ENCODE measurements at regions not wholly inside any gene's neighbourhood (a gene's known extent, or its start where the extent isn't known, plus 50 kb on each side); places are given as distances from the start of the nearest gene placed in this dataset.

- Histone ChIP-seq H3K36me3 (ENCODE audit: insufficient read depth, low read length) (no peaks in the 10 kb centered on the region), H3K4me1 (ENCODE audit: insufficient read depth, low read length) (no peaks in the 10 kb centered on the region), H3K27ac (ENCODE audit: low read depth, low read length) (no peak overlapping the region), H3K4me3 (ENCODE audit: insufficient read depth, low read length) (no peak overlapping the region), H3K27me3 (ENCODE audit: insufficient read depth, low read length) (no peaks in the 10 kb centered on the region), H3K9me3 (ENCODE audit: low read depth, low read length) (no peaks in the 10 kb centered on the region), H3K79me2 (ENCODE audit: insufficient read depth, low read length) (no peaks in the 10 kb centered on the region), H4K20me1 (ENCODE audit: insufficient read depth, low read length) (no peaks in the 10 kb centered on the region), H2AFZ (ENCODE audit: low read length) (no peak overlapping the region), H3K4me2 (ENCODE audit: insufficient read depth, low read length) (no peak overlapping the region)
- TF ChIP-seq CTCF (IDR thresholded peaks at IDR 0.05; ENCODE audit: extremely low read depth, low read depth, low read length), result no peak
- no peak for DNase-seq (ENCODE audit: insufficient read length, low spot score, missing footprints)
Observed at GRCh38 chr1:195766709-195767108, 841.5 kb downstream of the KCNT2 start.

DNA sequence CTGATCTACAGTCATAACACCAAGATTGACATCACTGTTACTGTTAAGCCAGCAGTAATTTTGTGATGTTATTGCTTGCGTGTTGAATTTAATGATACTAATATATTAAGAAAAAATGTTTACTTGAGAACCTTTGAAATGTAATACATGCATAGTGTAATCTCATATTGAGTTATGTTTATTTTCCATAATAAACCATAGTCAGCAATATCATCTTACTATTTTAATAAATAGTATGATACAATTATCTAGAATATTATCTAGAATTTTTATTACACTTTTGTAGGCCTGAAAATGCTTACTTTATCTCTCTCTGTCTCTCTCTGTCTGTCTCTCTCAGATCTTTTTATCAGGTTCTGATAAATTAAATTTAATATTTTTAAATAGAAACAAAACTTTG is 843.1 kb downstream of the KCNT2 start:
- no peak overlapping the region for H3K4me3 ChIP-seq (ENCODE audit: insufficient read depth, low read length)
- no peaks in the 10 kb centered on the region for H3K27me3 ChIP-seq (ENCODE audit: insufficient read depth, low read length)
- no peak overlapping the region for H2AFZ ChIP-seq (ENCODE audit: low read length)
- no peaks in the 10 kb centered on the region for H3K4me1 ChIP-seq (ENCODE audit: insufficient read depth, low read length)
- H3K4me2 ChIP-seq (ENCODE audit: insufficient read depth, low read length), result no peak overlapping the region
- DNase-seq (ENCODE audit: insufficient read length, low spot score, missing footprints), result no peak
- peaks cover 2% of the 10 kb centered on the region for H3K9me3 ChIP-seq (ENCODE audit: low read depth, low read length)
- no peaks in the 10 kb centered on the region for H3K36me3 ChIP-seq (ENCODE audit: insufficient read depth, low read length)
- H3K27ac ChIP-seq (ENCODE audit: low read depth, low read length), result no peak overlapping the region
- no peaks in the 10 kb centered on the region for H3K79me2 ChIP-seq (ENCODE audit: insufficient read depth, low read length)
- H4K20me1 ChIP-seq (ENCODE audit: insufficient read depth, low read length), result no peaks in the 10 kb centered on the region
- TF ChIP-seq CTCF (IDR thresholded peaks at IDR 0.05; ENCODE audit: extremely low read depth, low read depth, low read length), result no peak

DNA sequence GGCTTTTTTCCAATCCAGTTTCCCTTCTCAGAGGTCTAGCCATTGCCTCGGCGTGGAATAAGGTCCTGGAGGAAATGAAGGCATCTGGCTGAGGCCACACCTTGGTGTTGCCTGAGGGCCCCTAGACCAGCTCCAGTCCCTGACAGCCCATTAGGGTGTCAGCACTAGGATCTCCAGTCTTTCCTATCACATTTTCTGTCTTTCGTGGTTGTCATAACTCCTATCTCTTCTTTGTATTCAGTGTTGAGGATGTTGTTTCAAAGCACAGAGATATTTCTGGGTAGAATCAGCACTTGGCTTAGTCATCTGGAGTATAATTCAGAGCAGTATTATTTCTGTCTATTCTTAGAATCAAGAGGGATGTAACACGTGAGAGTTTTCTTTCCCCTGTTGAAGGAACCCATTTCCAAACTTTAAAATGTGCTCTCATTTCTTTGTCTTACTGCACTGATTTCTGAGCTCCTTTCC is 844.3 kb downstream of the KCNT2 start:
- H3K79me2 ChIP-seq (ENCODE audit: insufficient read depth, low read length), result no peaks in the 10 kb centered on the region
- no peaks in the 10 kb centered on the region for H3K4me1 ChIP-seq (ENCODE audit: insufficient read depth, low read length)
- no peaks in the 10 kb centered on the region for H3K27me3 ChIP-seq (ENCODE audit: insufficient read depth, low read length)
- DNase-seq (ENCODE audit: insufficient read length, low spot score, missing footprints), result no peak
- H3K4me3 ChIP-seq (ENCODE audit: insufficient read depth, low read length), result no peak overlapping the region
- H3K4me2 ChIP-seq (ENCODE audit: insufficient read depth, low read length), result no peak overlapping the region
- H3K36me3 ChIP-seq (ENCODE audit: insufficient read depth, low read length), result no peaks in the 10 kb centered on the region
- TF ChIP-seq CTCF (IDR thresholded peaks at IDR 0.05; ENCODE audit: extremely low read depth, low read depth, low read length), result no peak
- H3K27ac ChIP-seq (ENCODE audit: low read depth, low read length), result no peak overlapping the region
- no peaks in the 10 kb centered on the region for H4K20me1 ChIP-seq (ENCODE audit: insufficient read depth, low read length)
- no peak overlapping the region for H2AFZ ChIP-seq (ENCODE audit: low read length)
- peaks cover 2% of the 10 kb centered on the region for H3K9me3 ChIP-seq (ENCODE audit: low read depth, low read length)

- Histone ChIP-seq H3K9me3 (ENCODE audit: low read depth, low read length) (peaks cover 2% of the 10 kb centered on the region), H3K4me2 (ENCODE audit: insufficient read depth, low read length) (no peak overlapping the region), H4K20me1 (ENCODE audit: insufficient read depth, low read length) (no peaks in the 10 kb centered on the region), H3K4me3 (ENCODE audit: insufficient read depth, low read length) (no peak overlapping the region), H3K27ac (ENCODE audit: low read depth, low read length) (no peak overlapping the region), H3K4me1 (ENCODE audit: insufficient read depth, low read length) (no peaks in the 10 kb centered on the region), H2AFZ (ENCODE audit: low read length) (no peak overlapping the region), H3K36me3 (ENCODE audit: insufficient read depth, low read length) (no peaks in the 10 kb centered on the region), H3K27me3 (ENCODE audit: insufficient read depth, low read length) (no peaks in the 10 kb centered on the region), H3K79me2 (ENCODE audit: insufficient read depth, low read length) (no peaks in the 10 kb centered on the region)
- no peak for DNase-seq (ENCODE audit: insufficient read length, low spot score, missing footprints)
- no peak for TF ChIP-seq CTCF (IDR thresholded peaks at IDR 0.05; ENCODE audit: extremely low read depth, low read depth, low read length)
Observed at GRCh38 chr1:195763146-195763906, 844.9 kb downstream of the KCNT2 start.

Data from osteoblast (primary cell).